Astrocyte (in vitro differentiated cells and primary cell): ENCODE measurements at regions not wholly inside any gene's neighbourhood (a gene's known extent, or its start where the extent isn't known, plus 50 kb on each side); places are given as distances from the start of the nearest gene placed in this dataset.

Source experiments
- CTCF ChIP-seq: IDR thresholded peaks from 2 replicates; pipeline ENCODE4 v1.5.1; 2011; ENCODE audit warnings: low read depth, mild to moderate bottlenecking, inconsistent platforms, low read length, moderate library complexity; ENCODE audit not compliant: insufficient read depth
- EZH2 ChIP-seq: IDR thresholded peaks from 2 replicates; pipeline ENCODE4 v1.6.1; 2012; ENCODE audit warnings: mild to moderate bottlenecking, low read length, inconsistent platforms; ENCODE audit not compliant: insufficient read depth

- TF ChIP-seq CTCF: no peak
- TF ChIP-seq EZH2: no peak
These were observed 83.5 kb upstream of the ADGRL2 start for GRCh38 chr1:81717230-81717629.
